CD14-positive monocyte (primary cell): ENCODE measurements at regions not wholly inside any gene's neighbourhood (a gene's known extent, or its start where the extent isn't known, plus 50 kb on each side); places are given as distances from the start of the nearest gene placed in this dataset.
"Not testable (repeated sequence)": the region's sequence is repeated elsewhere in the genome, so short reads cannot be mapped to it uniquely, and the experiment has no call there.

Experiments used
- DNase-seq, 3 donors: peaks; one replicate each; pipeline ENCODE4 v3.0.0-alpha.2; 2011 to 2022
- H2AFZ ChIP-seq: 2 replicates; pipeline ENCODE4 v1.6.0; 2012; ENCODE audit warnings: mild to moderate bottlenecking, low read depth, low read length, inconsistent platforms; ENCODE audit not compliant: insufficient read depth, poor library complexity, severe bottlenecking
- H3K27ac ChIP-seq, 2 donors: 1 replicate in 1 of 2; 2 replicates in 1 of 2; pipeline ENCODE4 v1.5.1; 2012 to 2013; ENCODE audit warnings: low read length in 2 of 2, control low read depth in 1 of 2, inconsistent platforms in 1 of 2, low read depth in 1 of 2, mild to moderate bottlenecking in 1 of 2
- H3K27me3 ChIP-seq, 2 donors: one replicate each; pipeline versions ENCODE4 v1.6.0 to v1.6.1; 2011 to 2013; ENCODE audit warnings: low read length in 2 of 2; ENCODE audit not compliant: control insufficient read depth in 2 of 2, insufficient read depth in 2 of 2
- H3K36me3 ChIP-seq, 2 donors: replicated peaks in 1 of 2; 1 replicate in 1 of 2; 2 replicates in 1 of 2; pipeline versions ENCODE4 v1.5.1 to v1.6.1; 2012 to 2013; ENCODE audit warnings: low read length in 2 of 2, control low read depth in 1 of 2, inconsistent platforms in 1 of 2, mild to moderate bottlenecking in 1 of 2; ENCODE audit not compliant: insufficient read depth in 2 of 2, control insufficient read depth in 1 of 2
- H3K4me1 ChIP-seq, 2 donors: 1 replicate in 1 of 2; 2 replicates in 1 of 2; pipeline versions ENCODE4 v1.5.1 to v1.6.1; 2012 to 2013; ENCODE audit warnings: low read length in 2 of 2, control low read depth in 1 of 2, inconsistent platforms in 1 of 2, mild to moderate bottlenecking in 1 of 2, moderate library complexity in 1 of 2; ENCODE audit not compliant: insufficient read depth in 2 of 2, control insufficient read depth in 1 of 2
- H3K4me2 ChIP-seq: replicated peaks from 2 replicates; pipeline ENCODE3; 2012; ENCODE audit warnings: low read length, moderate library complexity, mild to moderate bottlenecking; ENCODE audit not compliant: poor library complexity, severe bottlenecking; ENCODE audit errors: extremely low read depth
- H3K4me3 ChIP-seq, 3 experiments: fragments of 200-600 bp in 1 of 3; sonication (generic) in 1 of 3; replicated peaks in 1 of 3; 1 replicate in 2 of 3; 2 replicates in 1 of 3; pipeline ENCODE4 v1.5.1; 2011 to 2013; ENCODE audit warnings: low read length in 3 of 3, mild to moderate bottlenecking in 3 of 3, control low read depth in 2 of 3, low read depth in 2 of 3, inconsistent platforms in 1 of 3, moderate library complexity in 1 of 3
- H3K79me2 ChIP-seq: 2 replicates; pipeline ENCODE4 v1.6.0; 2012; ENCODE audit warnings: mild to moderate bottlenecking, control low read depth, inconsistent platforms, low read length, moderate library complexity; ENCODE audit not compliant: insufficient read depth
- H3K9ac ChIP-seq: 2 replicates; pipeline ENCODE4 v1.6.0; 2017; ENCODE audit warnings: low read length, mild to moderate bottlenecking; ENCODE audit not compliant: insufficient read depth, poor library complexity, severe bottlenecking
- H3K9me3 ChIP-seq, 2 donors: replicated peaks in 1 of 2; 1 replicate in 1 of 2; 2 replicates in 1 of 2; pipeline versions ENCODE4 v1.5.1 to v1.6.1; 2012 to 2013; ENCODE audit warnings: low read length in 2 of 2, control low read depth in 1 of 2; ENCODE audit not compliant: control insufficient read depth in 1 of 2, insufficient read depth in 1 of 2
- H4K20me1 ChIP-seq: 2 replicates; pipeline ENCODE4 v1.6.0; 2012; ENCODE audit warnings: mild to moderate bottlenecking, low read length, control low read depth, moderate library complexity; ENCODE audit not compliant: insufficient read depth
- H3K27ac Mint-ChIP-seq, 7 donors: one replicate each; pipeline ENCODE4 v1.8.0; 2020; ENCODE audit warnings: mild to moderate bottlenecking in 7 of 7, mixed read lengths in 7 of 7, moderate library complexity in 6 of 7, inconsistent platforms in 2 of 7
- H3K27me3 Mint-ChIP-seq, 3 donors: one replicate each; pipeline ENCODE4 v1.8.0; 2021 to 2022; ENCODE audit warnings: low read depth in 3 of 3, mild to moderate bottlenecking in 3 of 3, mixed read lengths in 3 of 3, moderate library complexity in 3 of 3, inconsistent platforms in 1 of 3
- H3K36me3 Mint-ChIP-seq, 2 donors: one replicate each; pipeline ENCODE4 v1.8.0; 2020; ENCODE audit warnings: mixed read lengths in 2 of 2, inconsistent platforms in 1 of 2, mild to moderate bottlenecking in 1 of 2
- H3K4me1 Mint-ChIP-seq: one replicate; pipeline ENCODE4 v1.8.0; 2020; ENCODE audit warnings: mild to moderate bottlenecking, mixed read lengths
- H3K4me3 Mint-ChIP-seq, 2 donors: one replicate each; pipeline ENCODE4 v1.8.0; 2020; ENCODE audit warnings: mild to moderate bottlenecking in 2 of 2, mixed read lengths in 2 of 2, moderate library complexity in 1 of 2
- H3K9me3 Mint-ChIP-seq, 7 donors: one replicate each; pipeline ENCODE4 v1.8.0; 2020 to 2022; ENCODE audit warnings: mixed read lengths in 7 of 7, mild to moderate bottlenecking in 6 of 7, moderate library complexity in 6 of 7, inconsistent platforms in 2 of 7
- WGBS: methylation state at CpG from one replicate; pipeline ENCODE4 v1.1.5; 2013; ENCODE audit warnings: missing lambda C conversion rate; ENCODE audit not compliant: insufficient coverage; 5-methylcytosine and 5-hydroxymethylcytosine counted together
- intact Hi-C, 2 donors: fragments of 100-400 bp; cut with micrococcal nuclease; formaldehyde crosslinking; loops; one replicate each; pipeline versions ENCODE4 v1.15.0 to v1.15.1; 2023
- TF ChIP-seq, protein P1 (sequence below): fragments of 200-600 bp; IDR thresholded peaks from one replicate; pipeline ENCODE4 v1.8.0; 2022; ENCODE audit warnings: antibody characterized with exemption, mild to moderate bottlenecking

DNA sequence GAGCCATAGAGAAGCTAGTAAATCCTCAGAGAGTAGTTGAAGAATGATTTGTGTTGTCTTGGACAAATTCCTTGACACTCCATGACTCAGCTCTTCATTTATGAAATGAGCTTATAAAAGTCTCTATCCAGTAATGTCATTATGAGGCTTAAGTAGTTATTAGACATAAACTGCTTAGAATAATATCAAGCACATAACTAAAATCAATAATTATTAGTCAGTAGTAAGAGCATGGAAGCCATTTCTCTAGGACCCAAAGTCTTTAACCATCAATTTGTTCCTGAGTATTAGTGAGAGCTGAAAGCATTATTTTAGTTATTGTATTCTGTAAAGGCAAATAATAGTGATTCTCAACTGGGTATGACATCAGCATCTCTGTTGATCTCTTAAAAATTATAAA lies 1140.2 kb downstream of the HACE1 start:
- no peaks in the 10 kb centered on the region for H3K4me1 ChIP-seq
- H3K27me3 Mint-ChIP-seq: no peaks in the 10 kb centered on the region
- TF ChIP-seq, protein P1, sequence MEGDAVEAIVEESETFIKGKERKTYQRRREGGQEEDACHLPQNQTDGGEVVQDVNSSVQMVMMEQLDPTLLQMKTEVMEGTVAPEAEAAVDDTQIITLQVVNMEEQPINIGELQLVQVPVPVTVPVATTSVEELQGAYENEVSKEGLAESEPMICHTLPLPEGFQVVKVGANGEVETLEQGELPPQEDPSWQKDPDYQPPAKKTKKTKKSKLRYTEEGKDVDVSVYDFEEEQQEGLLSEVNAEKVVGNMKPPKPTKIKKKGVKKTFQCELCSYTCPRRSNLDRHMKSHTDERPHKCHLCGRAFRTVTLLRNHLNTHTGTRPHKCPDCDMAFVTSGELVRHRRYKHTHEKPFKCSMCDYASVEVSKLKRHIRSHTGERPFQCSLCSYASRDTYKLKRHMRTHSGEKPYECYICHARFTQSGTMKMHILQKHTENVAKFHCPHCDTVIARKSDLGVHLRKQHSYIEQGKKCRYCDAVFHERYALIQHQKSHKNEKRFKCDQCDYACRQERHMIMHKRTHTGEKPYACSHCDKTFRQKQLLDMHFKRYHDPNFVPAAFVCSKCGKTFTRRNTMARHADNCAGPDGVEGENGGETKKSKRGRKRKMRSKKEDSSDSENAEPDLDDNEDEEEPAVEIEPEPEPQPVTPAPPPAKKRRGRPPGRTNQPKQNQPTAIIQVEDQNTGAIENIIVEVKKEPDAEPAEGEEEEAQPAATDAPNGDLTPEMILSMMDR: no peak

DNA sequence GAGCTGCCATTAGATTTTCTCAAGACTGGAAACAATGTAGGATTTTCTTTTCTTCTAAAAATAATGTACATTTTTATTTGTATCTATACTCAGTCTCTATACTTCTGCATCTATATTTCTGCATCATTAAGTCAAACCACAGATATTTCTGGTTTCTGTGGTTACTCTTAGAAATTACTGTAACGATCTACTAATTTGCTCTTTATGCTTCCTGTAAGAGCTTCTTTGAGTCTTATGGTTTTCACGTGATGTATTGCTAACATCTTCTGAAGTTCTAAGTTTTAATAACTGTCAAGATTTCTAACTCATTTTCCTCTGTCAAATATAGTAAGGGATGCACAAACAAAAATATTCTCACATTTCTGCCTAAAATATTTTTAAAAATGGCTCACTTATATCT lies 1144.5 kb downstream of the HACE1 start:
- H3K4me2 ChIP-seq: no peak overlapping the region
- no CpG with 5 or more reads among the region's 2 CpGs for WGBS
- no peaks in the 10 kb centered on the region for H3K36me3 ChIP-seq
- intact Hi-C loops: no loop called here
- DNase-seq: no peak
- Mint-ChIP-seq H3K4me1 (no peaks in the 10 kb centered on the region), H3K36me3 (no peaks in the 10 kb centered on the region), H3K27ac (no peak overlapping the region), H3K4me3 (no peak overlapping the region), H3K27me3 (no peaks in the 10 kb centered on the region), H3K9me3 (no peaks in the 10 kb centered on the region)
- H3K4me1 ChIP-seq: no peaks in the 10 kb centered on the region
- no peak overlapping the region for H3K9ac ChIP-seq
- no peaks in the 10 kb centered on the region for H3K79me2 ChIP-seq
- no peaks in the 10 kb centered on the region for H3K9me3 ChIP-seq
- no peak overlapping the region for H3K4me3 ChIP-seq
- H3K27me3 ChIP-seq: no peaks in the 10 kb centered on the region
- no peak overlapping the region for H2AFZ ChIP-seq
- H4K20me1 ChIP-seq: no peaks in the 10 kb centered on the region
- TF ChIP-seq, protein P1: no peak
- no peak overlapping the region for H3K27ac ChIP-seq

More for the DNA sequence above, 1140.2 kb downstream of the HACE1 start:
- Mint-ChIP-seq H3K36me3 (no peaks in the 10 kb centered on the region), H3K4me3 (no peak overlapping the region), H3K4me1 (no peaks in the 10 kb centered on the region), H3K9me3 (no peaks in the 10 kb centered on the region), H3K27ac (no peak overlapping the region)
- H3K4me2 ChIP-seq: no peak overlapping the region
- H3K27me3 ChIP-seq: no peaks in the 10 kb centered on the region
- no peak overlapping the region for H3K27ac ChIP-seq
- H3K9me3 ChIP-seq: no peaks in the 10 kb centered on the region
- no peak overlapping the region for H3K9ac ChIP-seq
- no peak overlapping the region for H3K4me3 ChIP-seq
- no peaks in the 10 kb centered on the region for H3K36me3 ChIP-seq
- DNase-seq: no peak
- no peaks in the 10 kb centered on the region for H3K79me2 ChIP-seq
- intact Hi-C loops: no loop called here
- no peaks in the 10 kb centered on the region for H4K20me1 ChIP-seq
- H2AFZ ChIP-seq: no peak overlapping the region

DNA sequence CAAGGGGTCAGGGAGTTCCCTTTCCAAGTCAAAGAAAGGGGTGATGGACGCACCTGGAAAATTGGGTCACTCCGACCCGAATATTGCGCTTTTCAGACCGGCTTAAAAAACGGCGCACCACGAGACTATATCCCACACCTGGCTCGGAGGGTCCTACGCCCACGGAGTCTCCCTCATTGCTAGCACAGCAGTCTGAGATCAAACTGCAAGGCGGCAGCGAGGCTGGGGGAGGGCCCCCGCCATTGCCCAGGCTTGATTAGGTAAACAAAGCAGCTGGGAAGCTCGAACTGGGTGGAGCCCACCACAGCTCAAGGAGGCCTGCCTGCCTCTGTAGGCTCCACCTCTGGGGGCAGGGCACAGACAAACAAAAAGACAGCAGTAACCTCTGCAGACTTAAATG lies 1150.5 kb downstream of the HACE1 start:
- H3K9ac ChIP-seq, H2AFZ ChIP-seq, H3K4me1 Mint-ChIP-seq, H3K27me3 ChIP-seq, H3K27ac ChIP-seq, H3K9me3 ChIP-seq, H4K20me1 ChIP-seq, H3K36me3 Mint-ChIP-seq, H3K4me2 ChIP-seq, H3K79me2 ChIP-seq, intact Hi-C loops, H3K27me3 Mint-ChIP-seq, H3K4me1 ChIP-seq, H3K36me3 ChIP-seq, H3K27ac Mint-ChIP-seq, H3K4me3 Mint-ChIP-seq, DNase-seq, H3K4me3 ChIP-seq, H3K9me3 Mint-ChIP-seq: not testable (repeated sequence)
- WGBS: 84% methylated on average over 10 of the region's 15 CpGs
